Fibroblast of villous mesenchyme (primary cell): ENCODE measurements at regions not wholly inside any gene's neighbourhood (a gene's known extent, or its start where the extent isn't known, plus 50 kb on each side); places are given as distances from the start of the nearest gene placed in this dataset.

ENCODE experiments used
- DNase-seq: peaks from one replicate; pipeline ENCODE4 v3.0.0-alpha.2; 2010; ENCODE audit warnings: low read depth
- H3K4me3 ChIP-seq: 2 replicates; pipeline ENCODE4 v1.5.1; 2011; ENCODE audit warnings: low read depth, mild to moderate bottlenecking, low read length
- TF ChIP-seq, protein P1 (sequence below): IDR thresholded peaks from 2 replicates; pipeline ENCODE4 v1.5.1; 2012; ENCODE audit warnings: low read depth, mild to moderate bottlenecking, low read length; ENCODE audit not compliant: insufficient read depth

DNA sequence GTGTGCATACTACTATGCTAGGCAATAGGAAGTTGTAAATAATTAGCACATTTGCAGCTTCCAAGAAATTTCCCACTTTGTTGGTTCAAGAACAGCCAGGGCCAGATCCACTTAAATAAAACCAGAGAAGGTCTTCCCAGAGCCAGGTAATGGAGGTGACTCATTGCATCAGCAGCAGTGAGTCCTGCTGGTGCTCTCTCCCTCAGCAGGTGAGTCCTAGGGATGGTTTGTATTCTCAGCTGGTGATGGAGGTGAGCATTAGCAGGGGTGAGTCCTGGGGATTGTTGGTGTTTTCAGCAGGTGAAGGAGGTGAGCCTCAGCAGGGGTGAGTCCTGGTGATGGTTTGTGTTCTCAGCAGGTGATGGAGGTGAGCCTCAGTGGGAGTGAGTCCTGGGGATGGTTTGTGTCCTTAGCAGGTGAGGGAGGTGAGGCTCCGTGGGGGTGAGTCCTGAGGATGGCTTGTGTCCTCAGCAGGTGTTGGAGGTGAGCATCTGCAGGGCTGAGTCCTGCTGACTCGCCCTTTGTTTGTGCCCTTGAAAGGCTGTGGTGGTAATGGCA lies 232.8 kb upstream of the EXOC2 start:
- DNase-seq, result no peak
- H3K4me3 ChIP-seq, result no peak overlapping the region
- TF ChIP-seq, protein P1, sequence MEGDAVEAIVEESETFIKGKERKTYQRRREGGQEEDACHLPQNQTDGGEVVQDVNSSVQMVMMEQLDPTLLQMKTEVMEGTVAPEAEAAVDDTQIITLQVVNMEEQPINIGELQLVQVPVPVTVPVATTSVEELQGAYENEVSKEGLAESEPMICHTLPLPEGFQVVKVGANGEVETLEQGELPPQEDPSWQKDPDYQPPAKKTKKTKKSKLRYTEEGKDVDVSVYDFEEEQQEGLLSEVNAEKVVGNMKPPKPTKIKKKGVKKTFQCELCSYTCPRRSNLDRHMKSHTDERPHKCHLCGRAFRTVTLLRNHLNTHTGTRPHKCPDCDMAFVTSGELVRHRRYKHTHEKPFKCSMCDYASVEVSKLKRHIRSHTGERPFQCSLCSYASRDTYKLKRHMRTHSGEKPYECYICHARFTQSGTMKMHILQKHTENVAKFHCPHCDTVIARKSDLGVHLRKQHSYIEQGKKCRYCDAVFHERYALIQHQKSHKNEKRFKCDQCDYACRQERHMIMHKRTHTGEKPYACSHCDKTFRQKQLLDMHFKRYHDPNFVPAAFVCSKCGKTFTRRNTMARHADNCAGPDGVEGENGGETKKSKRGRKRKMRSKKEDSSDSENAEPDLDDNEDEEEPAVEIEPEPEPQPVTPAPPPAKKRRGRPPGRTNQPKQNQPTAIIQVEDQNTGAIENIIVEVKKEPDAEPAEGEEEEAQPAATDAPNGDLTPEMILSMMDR, result no peak

GRCh38 chr6:924661-925060 lies 231.7 kb upstream of the EXOC2 start:
- no peak for DNase-seq
- no peak overlapping the region for H3K4me3 ChIP-seq
- TF ChIP-seq, protein P1, result no peak

GRCh38 chr6:921400-921799 lies 228.5 kb upstream of the EXOC2 start:
- DNase-seq, result no peak
- no peak overlapping the region for H3K4me3 ChIP-seq
- TF ChIP-seq, protein P1, result no peak

DNA sequence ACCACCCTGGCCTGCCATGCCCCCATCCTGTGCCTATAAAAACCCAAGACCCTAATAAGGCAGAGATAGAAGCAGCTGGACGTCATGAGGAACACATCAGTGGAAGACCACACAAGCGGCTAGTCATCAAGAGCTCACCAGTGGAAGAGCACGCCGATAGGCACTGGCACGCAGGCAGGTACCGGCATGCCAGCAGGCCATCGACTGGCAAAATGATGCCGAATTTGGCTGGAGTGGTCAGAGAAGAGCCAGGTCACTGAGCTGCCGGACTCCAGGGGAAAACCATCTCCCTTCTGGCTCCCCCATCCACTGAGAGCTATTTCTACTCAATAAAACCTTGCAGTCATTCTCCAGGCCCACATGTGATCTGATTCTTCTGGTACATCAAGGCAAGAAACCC lies 227.6 kb upstream of the EXOC2 start:
- no peak overlapping the region for H3K4me3 ChIP-seq
- TF ChIP-seq, protein P1, result no peak
- no peak for DNase-seq

GRCh38 chr6:919500-919899 lies 226.6 kb upstream of the EXOC2 start:
- TF ChIP-seq, protein P1, result no peak
- DNase-seq, result no peak
- H3K4me3 ChIP-seq, result no peak overlapping the region

DNA sequence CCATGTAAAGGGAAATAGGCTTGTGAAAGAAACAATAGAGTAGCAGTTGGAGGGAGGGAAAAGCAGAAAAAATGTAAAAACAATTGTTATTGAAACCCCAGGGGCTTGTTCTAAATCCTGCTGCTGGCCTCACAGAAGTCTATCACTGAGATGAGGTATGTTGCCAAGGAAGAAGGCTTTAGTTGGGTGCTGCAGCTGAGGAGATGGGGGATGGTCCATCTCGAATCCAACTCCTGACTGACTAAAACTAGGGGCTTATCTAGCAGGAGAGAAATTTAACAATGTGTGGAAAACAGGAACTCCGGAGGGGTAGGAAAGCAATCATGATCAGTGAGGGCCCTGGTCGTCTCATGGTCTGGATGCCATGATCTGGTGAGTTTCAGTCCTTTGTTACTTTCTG lies 225.0 kb upstream of the EXOC2 start:
- no peak overlapping the region for H3K4me3 ChIP-seq
- DNase-seq, result no peak
- TF ChIP-seq, protein P1, result no peak

DNA sequence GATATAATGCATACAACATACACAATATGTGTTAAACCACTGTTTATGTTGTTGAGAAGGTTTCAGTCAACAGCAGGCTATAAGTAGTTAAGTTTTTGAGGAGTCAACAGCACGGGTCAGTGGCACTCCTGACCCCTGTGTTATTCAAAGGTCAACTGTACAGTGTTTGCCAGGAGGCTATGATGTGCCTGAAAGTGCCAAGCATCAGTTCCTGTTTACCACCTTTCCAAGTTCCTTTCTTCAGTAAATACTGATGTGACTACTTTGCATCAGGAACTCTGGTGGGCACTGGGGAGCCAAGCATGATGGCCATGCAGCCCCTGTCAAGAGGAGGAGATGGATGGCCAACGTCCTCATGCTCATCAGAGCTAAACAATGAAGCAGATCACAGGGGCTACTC lies 224.4 kb upstream of the EXOC2 start:
- TF ChIP-seq, protein P1, result no peak
- no peak overlapping the region for H3K4me3 ChIP-seq
- DNase-seq, result no peak
